ENCODE measurements at regions not wholly inside any gene's neighbourhood (a gene's known extent, or its start where the extent isn't known, plus 50 kb on each side); places are given as distances from the start of the nearest gene placed in this dataset.

- Histone ChIP-seq H2AFZ (ENCODE audit: low read length) (peak overlapping the region; percentile 52), H3K27ac (ENCODE audit: low read depth, low read length) (no peak overlapping the region), H3K36me3 (ENCODE audit: insufficient read depth, low read length) (no peaks in the 10 kb centered on the region), H4K20me1 (ENCODE audit: insufficient read depth, low read length) (no peaks in the 10 kb centered on the region), H3K9me3 (ENCODE audit: low read depth, low read length) (no peaks in the 10 kb centered on the region), H3K4me1 (ENCODE audit: insufficient read depth, low read length) (no peaks in the 10 kb centered on the region), H3K79me2 (ENCODE audit: insufficient read depth, low read length) (no peaks in the 10 kb centered on the region), H3K4me2 (ENCODE audit: insufficient read depth, low read length) (no peak overlapping the region), H3K4me3 (ENCODE audit: insufficient read depth, low read length) (no peak overlapping the region), H3K27me3 (ENCODE audit: insufficient read depth, low read length) (no peaks in the 10 kb centered on the region)
- DNase-seq (ENCODE audit: insufficient read length, low spot score, missing footprints): no peak
- TF ChIP-seq, protein P1, sequence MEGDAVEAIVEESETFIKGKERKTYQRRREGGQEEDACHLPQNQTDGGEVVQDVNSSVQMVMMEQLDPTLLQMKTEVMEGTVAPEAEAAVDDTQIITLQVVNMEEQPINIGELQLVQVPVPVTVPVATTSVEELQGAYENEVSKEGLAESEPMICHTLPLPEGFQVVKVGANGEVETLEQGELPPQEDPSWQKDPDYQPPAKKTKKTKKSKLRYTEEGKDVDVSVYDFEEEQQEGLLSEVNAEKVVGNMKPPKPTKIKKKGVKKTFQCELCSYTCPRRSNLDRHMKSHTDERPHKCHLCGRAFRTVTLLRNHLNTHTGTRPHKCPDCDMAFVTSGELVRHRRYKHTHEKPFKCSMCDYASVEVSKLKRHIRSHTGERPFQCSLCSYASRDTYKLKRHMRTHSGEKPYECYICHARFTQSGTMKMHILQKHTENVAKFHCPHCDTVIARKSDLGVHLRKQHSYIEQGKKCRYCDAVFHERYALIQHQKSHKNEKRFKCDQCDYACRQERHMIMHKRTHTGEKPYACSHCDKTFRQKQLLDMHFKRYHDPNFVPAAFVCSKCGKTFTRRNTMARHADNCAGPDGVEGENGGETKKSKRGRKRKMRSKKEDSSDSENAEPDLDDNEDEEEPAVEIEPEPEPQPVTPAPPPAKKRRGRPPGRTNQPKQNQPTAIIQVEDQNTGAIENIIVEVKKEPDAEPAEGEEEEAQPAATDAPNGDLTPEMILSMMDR (IDR thresholded peaks at IDR 0.05; ENCODE audit: extremely low read depth, low read depth, low read length): no peak
Measured at GRCh38 chr6:145138469-145139139, 596.7 kb downstream of the EPM2A start.

GRCh38 chr6:145139140-145139850, 596.0 kb downstream of the EPM2A start:
- no peak overlapping the region for H3K4me2 ChIP-seq (ENCODE audit: insufficient read depth, low read length)
- no peak overlapping the region for H3K4me3 ChIP-seq (ENCODE audit: insufficient read depth, low read length)
- no peaks in the 10 kb centered on the region for H3K4me1 ChIP-seq (ENCODE audit: insufficient read depth, low read length)
- H3K27me3 ChIP-seq (ENCODE audit: insufficient read depth, low read length): no peaks in the 10 kb centered on the region
- no peaks in the 10 kb centered on the region for H3K79me2 ChIP-seq (ENCODE audit: insufficient read depth, low read length)
- H3K27ac ChIP-seq (ENCODE audit: low read depth, low read length): no peak overlapping the region
- TF ChIP-seq, protein P1 (IDR thresholded peaks at IDR 0.05; ENCODE audit: extremely low read depth, low read depth, low read length): no peak
- no peaks in the 10 kb centered on the region for H4K20me1 ChIP-seq (ENCODE audit: insufficient read depth, low read length)
- H3K36me3 ChIP-seq (ENCODE audit: insufficient read depth, low read length): no peaks in the 10 kb centered on the region
- no peak for DNase-seq (ENCODE audit: insufficient read length, low spot score, missing footprints)
- H2AFZ ChIP-seq (ENCODE audit: low read length): peak overlapping the region; percentile 52
- no peaks in the 10 kb centered on the region for H3K9me3 ChIP-seq (ENCODE audit: low read depth, low read length)

DNA sequence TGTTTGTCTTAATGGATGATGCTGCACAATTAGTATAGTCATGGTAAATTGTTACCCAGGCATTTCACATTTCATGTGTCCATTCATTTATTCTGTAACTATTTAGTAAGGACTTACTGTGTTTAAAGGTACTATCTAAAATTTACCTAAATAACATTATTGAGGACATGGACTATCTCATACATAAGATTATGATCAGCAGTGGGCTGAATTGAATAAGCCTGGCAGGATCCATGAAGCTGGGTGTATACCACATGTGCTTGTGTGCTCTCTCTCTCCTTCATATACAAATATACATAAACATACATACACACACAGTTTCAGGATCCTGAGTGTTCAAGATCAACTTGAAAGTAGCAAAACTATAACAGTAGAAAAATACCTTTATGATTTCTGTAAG, 595.4 kb downstream of the EPM2A start:
- TF ChIP-seq, protein P1 (IDR thresholded peaks at IDR 0.05; ENCODE audit: extremely low read depth, low read depth, low read length): no peak
- Histone ChIP-seq H3K36me3 (ENCODE audit: insufficient read depth, low read length) (no peaks in the 10 kb centered on the region), H3K4me2 (ENCODE audit: insufficient read depth, low read length) (no peak overlapping the region), H4K20me1 (ENCODE audit: insufficient read depth, low read length) (no peaks in the 10 kb centered on the region), H3K27ac (ENCODE audit: low read depth, low read length) (no peak overlapping the region), H3K9me3 (ENCODE audit: low read depth, low read length) (no peaks in the 10 kb centered on the region), H3K27me3 (ENCODE audit: insufficient read depth, low read length) (no peaks in the 10 kb centered on the region), H3K4me1 (ENCODE audit: insufficient read depth, low read length) (no peaks in the 10 kb centered on the region), H2AFZ (ENCODE audit: low read length) (no peak overlapping the region), H3K79me2 (ENCODE audit: insufficient read depth, low read length) (no peaks in the 10 kb centered on the region), H3K4me3 (ENCODE audit: insufficient read depth, low read length) (no peak overlapping the region)
- no peak for DNase-seq (ENCODE audit: insufficient read length, low spot score, missing footprints)

GRCh38 chr6:145141572-145141971, 593.7 kb downstream of the EPM2A start:
- Histone ChIP-seq H3K9me3 (ENCODE audit: low read depth, low read length) (no peaks in the 10 kb centered on the region), H3K4me3 (ENCODE audit: insufficient read depth, low read length) (no peak overlapping the region), H3K27me3 (ENCODE audit: insufficient read depth, low read length) (no peaks in the 10 kb centered on the region), H3K27ac (ENCODE audit: low read depth, low read length) (no peak overlapping the region), H2AFZ (ENCODE audit: low read length) (no peak overlapping the region), H3K36me3 (ENCODE audit: insufficient read depth, low read length) (no peaks in the 10 kb centered on the region), H3K4me1 (ENCODE audit: insufficient read depth, low read length) (no peaks in the 10 kb centered on the region), H3K79me2 (ENCODE audit: insufficient read depth, low read length) (no peaks in the 10 kb centered on the region), H4K20me1 (ENCODE audit: insufficient read depth, low read length) (no peaks in the 10 kb centered on the region), H3K4me2 (ENCODE audit: insufficient read depth, low read length) (no peak overlapping the region)
- no peak for DNase-seq (ENCODE audit: insufficient read length, low spot score, missing footprints)
- TF ChIP-seq, protein P1 (IDR thresholded peaks at IDR 0.05; ENCODE audit: extremely low read depth, low read depth, low read length): no peak

Measured in osteoblast (primary cell).